AG04449 (cell line): ENCODE measurements at regions not wholly inside any gene's neighbourhood (a gene's known extent, or its start where the extent isn't known, plus 50 kb on each side); places are given as distances from the start of the nearest gene placed in this dataset.
"Not testable (repeated sequence)": the region's sequence is repeated elsewhere in the genome, so short reads cannot be mapped to it uniquely, and the experiment has no call there.

Experiments
- CTCF ChIA-PET: fragments of 350-600 bp; formaldehyde crosslinking; extraction: SDS; loops from one replicate; lab custom pipeline; 2021; ENCODE audit warnings: antibody characterized with exemption; lab: Yijun Ruan, JAX
- POLR2A ChIA-PET: fragments of 400-600, 350-600 bp; formaldehyde crosslinking; extraction: SDS; loops from one replicate; lab custom pipeline; 2020; ENCODE audit warnings: antibody characterized with exemption, inconsistent platforms; lab: Yijun Ruan, JAX
- DNase-seq: peaks from one replicate; pipeline ENCODE4 v3.0.0-alpha.2; 2010; ENCODE audit warnings: low read depth, low spot score
- H3K4me3 ChIP-seq: 2 replicates; pipeline ENCODE4 v1.5.1; 2011; ENCODE audit warnings: low read depth, mild to moderate bottlenecking, control low read depth, low read length
- CTCF ChIP-seq: IDR thresholded peaks from one replicate; pipeline ENCODE4 v1.5.1; 2011; ENCODE audit warnings: mild to moderate bottlenecking, moderate library complexity, low read length, control low read depth, inconsistent platforms; ENCODE audit not compliant: insufficient read depth; ENCODE audit errors: missing control alignments

GRCh38 chr2:81396417-81397019, 1092.0 kb upstream of the LRRTM1 start:
- no peak overlapping the region for H3K4me3 ChIP-seq
- ChIA-PET CTCF (no interaction called here), POLR2A (no interaction called here)
- DNase-seq, result no peak
- no peak for TF ChIP-seq CTCF

GRCh38 chr2:81395746-81396145, 1091.2 kb upstream of the LRRTM1 start:
- no peak overlapping the region for H3K4me3 ChIP-seq
- ChIA-PET POLR2A (no interaction called here), CTCF (no interaction called here)
- DNase-seq, result no peak
- no peak for TF ChIP-seq CTCF

GRCh38 chr2:81389203-81389602, 1084.7 kb upstream of the LRRTM1 start:
- CTCF ChIA-PET, result no interaction called here
- no peak overlapping the region for H3K4me3 ChIP-seq
- POLR2A ChIA-PET, result no interaction called here
- no peak for TF ChIP-seq CTCF
- no peak for DNase-seq

GRCh38 chr2:81363800-81364199, 1059.2 kb upstream of the LRRTM1 start:
- no peak overlapping the region for H3K4me3 ChIP-seq
- ChIA-PET CTCF (no interaction called here), POLR2A (no interaction called here)
- no peak for TF ChIP-seq CTCF
- DNase-seq, result no peak

GRCh38 chr2:81362468-81362867, 1057.9 kb upstream of the LRRTM1 start:
- DNase-seq, H3K4me3 ChIP-seq, CTCF ChIA-PET, POLR2A ChIA-PET: not testable (repeated sequence)

- ChIA-PET CTCF (no interaction called here), POLR2A (no interaction called here)
- TF ChIP-seq CTCF, result no peak
- no peak for DNase-seq
- no peak overlapping the region for H3K4me3 ChIP-seq
Measured at GRCh38 chr2:81355436-81355835, 1050.9 kb upstream of the LRRTM1 start.

- no peak for TF ChIP-seq CTCF
- CTCF ChIA-PET, result no interaction called here
- POLR2A ChIA-PET, result no interaction called here
- no peak for DNase-seq
- H3K4me3 ChIP-seq, result no peak overlapping the region
Measured at GRCh38 chr2:81334046-81334445, 1029.5 kb upstream of the LRRTM1 start.
